Muscle of leg (tissue), 3 donors: ENCODE measurements at regions not wholly inside any gene's neighbourhood (a gene's known extent, or its start where the extent isn't known, plus 50 kb on each side); places are given as distances from the start of the nearest gene placed in this dataset.
"Not testable (repeated sequence)": the region's sequence is repeated elsewhere in the genome, so short reads cannot be mapped to it uniquely, and the experiment has no call there.

Experiments used
- DNase-seq: peaks from one replicate; pipeline ENCODE4 v3.0.0; 2013
- H3K27ac ChIP-seq: one replicate; pipeline ENCODE4 v1.5.1; 2013; ENCODE audit warnings: mild to moderate bottlenecking, low read length, control low read depth
- H3K27me3 ChIP-seq: one replicate; pipeline ENCODE4 v1.6.1; 2013; ENCODE audit warnings: low read length; ENCODE audit not compliant: control insufficient read depth, insufficient read depth
- H3K36me3 ChIP-seq: one replicate; pipeline ENCODE4 v1.6.1; 2013; ENCODE audit warnings: low read length; ENCODE audit not compliant: control insufficient read depth, insufficient read depth
- H3K4me1 ChIP-seq: one replicate; pipeline ENCODE4 v1.6.1; 2013; ENCODE audit warnings: low read length; ENCODE audit not compliant: control insufficient read depth, insufficient read depth
- H3K4me3 ChIP-seq: one replicate; pipeline ENCODE4 v1.5.1; 2013; ENCODE audit warnings: low read length, control low read depth
- H3K9me3 ChIP-seq: replicated peaks from 2 replicates; pipeline ENCODE4 v1.6.1; 2013; ENCODE audit warnings: low read depth, low read length; ENCODE audit not compliant: control insufficient read depth
- WGBS: methylation state at CpG from one replicate; pipeline ENCODE4 v1.1.5; 2013; ENCODE audit warnings: missing lambda C conversion rate; ENCODE audit not compliant: insufficient coverage; 5-methylcytosine and 5-hydroxymethylcytosine counted together

- H3K27ac ChIP-seq: no peak overlapping the region
- no peak overlapping the region for H3K4me3 ChIP-seq
- peaks cover 24% of the 10 kb centered on the region for H3K4me1 ChIP-seq
- 84% methylated on average over 3 of the region's 5 CpGs for WGBS
- no peaks in the 10 kb centered on the region for H3K36me3 ChIP-seq
- peaks cover 3% of the 10 kb centered on the region for H3K27me3 ChIP-seq
- no peak for DNase-seq
- peaks cover 14% of the 10 kb centered on the region for H3K9me3 ChIP-seq
These were observed 107.9 kb upstream of the ATL2 start for GRCh38 chr2:38484957-38485356.

GRCh38 chr2:38483776-38484501 is 106.9 kb upstream of the ATL2 start:
- H3K4me1 ChIP-seq: peaks cover 19% of the 10 kb centered on the region
- H3K36me3 ChIP-seq: no peaks in the 10 kb centered on the region
- 52% methylated on average over 3 of the region's 5 CpGs for WGBS
- H3K9me3 ChIP-seq: peaks cover 14% of the 10 kb centered on the region
- peak overlapping the region; percentile 35 for H3K27ac ChIP-seq
- H3K27me3 ChIP-seq: peaks cover 3% of the 10 kb centered on the region
- no peak for DNase-seq
- no peak overlapping the region for H3K4me3 ChIP-seq

GRCh38 chr2:38482710-38483109 is 105.6 kb upstream of the ATL2 start:
- not testable (repeated sequence) for DNase-seq, H3K4me3 ChIP-seq, H3K36me3 ChIP-seq, H3K27ac ChIP-seq, H3K27me3 ChIP-seq
- Histone ChIP-seq H3K4me1 (peaks cover 19% of the 10 kb centered on the region), H3K9me3 (peaks cover 14% of the 10 kb centered on the region)
- no CpG with 5 or more reads among the region's 6 CpGs for WGBS

- peaks cover 14% of the 10 kb centered on the region for H3K9me3 ChIP-seq
- no peak for DNase-seq
- peaks cover 14% of the 10 kb centered on the region for H3K4me1 ChIP-seq
- no peaks in the 10 kb centered on the region for H3K36me3 ChIP-seq
- no peak overlapping the region for H3K4me3 ChIP-seq
- peaks cover 3% of the 10 kb centered on the region for H3K27me3 ChIP-seq
- H3K27ac ChIP-seq: no peak overlapping the region
These were observed 103.5 kb upstream of the ATL2 start for GRCh38 chr2:38480617-38481016.

GRCh38 chr2:38477006-38477405 is 99.9 kb upstream of the ATL2 start:
- H3K4me1 ChIP-seq: peaks cover 9% of the 10 kb centered on the region
- no peak overlapping the region for H3K27ac ChIP-seq
- H3K4me3 ChIP-seq: no peak overlapping the region
- DNase-seq: no peak
- no CpG with 5 or more reads among the region's 2 CpGs for WGBS
- H3K27me3 ChIP-seq: peaks cover 3% of the 10 kb centered on the region
- H3K9me3 ChIP-seq: peaks cover 14% of the 10 kb centered on the region
- no peaks in the 10 kb centered on the region for H3K36me3 ChIP-seq

- peaks cover 9% of the 10 kb centered on the region for H3K4me1 ChIP-seq
- peaks cover 3% of the 10 kb centered on the region for H3K27me3 ChIP-seq
- H3K36me3 ChIP-seq: no peaks in the 10 kb centered on the region
- no CpG with 5 or more reads among the region's 3 CpGs for WGBS
- H3K27ac ChIP-seq: no peak overlapping the region
- peaks cover 5% of the 10 kb centered on the region for H3K9me3 ChIP-seq
- no peak overlapping the region for H3K4me3 ChIP-seq
- DNase-seq: peak; percentile 27
These were observed 98.5 kb upstream of the ATL2 start for GRCh38 chr2:38475567-38475881.

- Histone ChIP-seq H3K27ac (peak overlapping the region; percentile 15), H3K4me1 (peaks cover 9% of the 10 kb centered on the region)
- peak; percentile 94 for DNase-seq
These were observed 97.9 kb upstream of the ATL2 start for GRCh38 chr2:38474715-38475566.

GRCh38 chr2:38474021-38474456 is 97.0 kb upstream of the ATL2 start:
- Histone ChIP-seq H3K36me3 (no peaks in the 10 kb centered on the region), H3K4me3 (no peak overlapping the region), H3K4me1 (peaks cover 9% of the 10 kb centered on the region), H3K9me3 (no peaks in the 10 kb centered on the region), H3K27ac (no peak overlapping the region), H3K27me3 (no peaks in the 10 kb centered on the region)
- peak; percentile 35 for DNase-seq
- WGBS: no CpG with 5 or more reads among the region's 3 CpGs

More at GRCh38 chr2:38474715-38475566, 97.9 kb upstream of the ATL2 start:
- no peaks in the 10 kb centered on the region for H3K27me3 ChIP-seq
- no peaks in the 10 kb centered on the region for H3K36me3 ChIP-seq
- WGBS: 31% methylated on average over 3 of the region's 6 CpGs
- H3K9me3 ChIP-seq: no peaks in the 10 kb centered on the region
- no peak overlapping the region for H3K4me3 ChIP-seq

GRCh38 chr2:38473333-38474005 is 96.4 kb upstream of the ATL2 start:
- WGBS: 72% methylated on average over 4 of the region's 5 CpGs
- H3K9me3 ChIP-seq: no peaks in the 10 kb centered on the region
- H3K4me3 ChIP-seq: no peak overlapping the region
- no peaks in the 10 kb centered on the region for H3K27me3 ChIP-seq
- H3K4me1 ChIP-seq: peaks cover 9% of the 10 kb centered on the region
- no peak for DNase-seq
- no peak overlapping the region for H3K27ac ChIP-seq
- H3K36me3 ChIP-seq: no peaks in the 10 kb centered on the region

- DNase-seq: no peak
- WGBS: 86% methylated on average over 2 of the region's 3 CpGs
- no peak overlapping the region for H3K27ac ChIP-seq
- no peaks in the 10 kb centered on the region for H3K27me3 ChIP-seq
- no peaks in the 10 kb centered on the region for H3K9me3 ChIP-seq
- H3K4me1 ChIP-seq: peaks cover 6% of the 10 kb centered on the region
- H3K4me3 ChIP-seq: no peak overlapping the region
- H3K36me3 ChIP-seq: no peaks in the 10 kb centered on the region
These were observed 93.0 kb upstream of the ATL2 start for GRCh38 chr2:38470115-38470514.
